Myocyte (in vitro differentiated cells): ENCODE measurements at regions not wholly inside any gene's neighbourhood (a gene's known extent, or its start where the extent isn't known, plus 50 kb on each side); places are given as distances from the start of the nearest gene placed in this dataset.
"Not testable (repeated sequence)": the region's sequence is repeated elsewhere in the genome, so short reads cannot be mapped to it uniquely, and the experiment has no call there.

Source experiments
- DNase-seq: peaks from one replicate; pipeline ENCODE4 v3.0.0-alpha.2; 2012; ENCODE audit warnings: low read depth

DNA sequence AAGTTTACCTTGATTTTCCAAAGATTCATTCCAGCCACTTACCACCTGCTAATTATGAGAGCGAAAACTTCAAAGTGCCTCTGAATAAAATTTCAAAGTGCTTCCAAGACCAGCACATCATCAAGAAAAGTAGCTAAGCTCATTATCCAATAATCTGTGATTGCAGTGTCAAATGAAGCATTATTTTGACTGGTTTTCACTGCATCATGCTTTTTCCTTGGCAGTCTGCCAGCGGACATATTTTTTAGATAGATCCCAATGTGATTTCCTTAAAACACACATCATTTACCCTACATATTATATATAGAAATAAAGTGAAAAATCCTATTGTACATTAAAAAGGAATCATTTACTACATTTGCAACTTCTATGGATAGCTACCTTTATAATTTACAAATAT is 508.6 kb upstream of the FAM174A start:
- DNase-seq, result no peak

DNA sequence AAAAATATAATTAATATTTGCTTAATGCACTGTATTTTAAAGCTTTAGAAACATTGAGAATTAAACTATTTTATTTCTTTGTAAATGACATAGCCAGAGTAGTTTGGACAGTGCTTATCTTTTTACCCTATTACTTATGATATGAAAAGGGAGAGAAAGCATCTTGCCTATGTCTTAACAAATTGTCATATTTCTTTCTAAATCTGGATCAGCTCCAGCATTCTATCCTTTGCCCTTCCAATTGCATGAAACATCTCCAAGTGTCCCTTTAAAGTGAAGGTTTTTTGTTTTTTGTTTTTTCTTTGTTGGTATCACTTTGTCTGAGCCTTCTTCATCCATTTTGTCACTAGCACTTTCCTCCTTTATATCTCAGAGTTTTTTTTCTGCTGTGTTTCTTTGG is 511.6 kb upstream of the FAM174A start:
- no peak for DNase-seq

DNA sequence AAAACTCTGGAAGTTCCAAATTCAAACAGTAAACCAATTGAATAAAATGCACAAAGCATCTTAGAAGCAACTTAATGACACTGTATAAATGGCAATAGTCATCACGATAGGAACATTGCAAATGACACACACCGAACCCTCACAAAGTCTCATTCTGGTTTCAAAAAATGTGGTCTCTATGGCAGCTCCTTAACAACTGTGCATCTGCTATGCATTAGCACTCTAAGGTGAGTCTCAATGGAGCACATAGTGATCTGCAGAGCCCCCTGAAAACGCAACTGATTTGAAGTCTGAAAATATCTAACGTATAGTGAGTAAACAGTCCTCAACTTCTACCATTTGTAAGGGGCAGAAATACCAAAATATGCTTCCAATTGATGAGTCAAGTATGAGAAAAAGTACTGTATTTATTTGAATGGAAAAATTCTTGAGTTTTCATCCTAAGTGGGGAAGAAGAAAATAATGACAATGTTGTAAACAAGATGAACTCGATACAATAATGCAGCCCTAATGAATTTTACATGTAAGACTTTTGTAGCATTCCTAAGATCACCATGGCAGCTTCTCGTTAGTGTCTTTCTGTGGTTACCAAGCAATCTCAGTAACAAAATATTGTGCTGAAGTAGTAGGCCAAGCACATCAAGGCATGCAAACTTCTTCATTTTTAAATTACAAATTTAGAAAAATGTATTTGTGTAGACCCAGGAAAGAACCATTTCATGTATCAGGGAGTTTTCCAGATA is 517.5 kb upstream of the FAM174A start:
- DNase-seq, result no peak

DNA sequence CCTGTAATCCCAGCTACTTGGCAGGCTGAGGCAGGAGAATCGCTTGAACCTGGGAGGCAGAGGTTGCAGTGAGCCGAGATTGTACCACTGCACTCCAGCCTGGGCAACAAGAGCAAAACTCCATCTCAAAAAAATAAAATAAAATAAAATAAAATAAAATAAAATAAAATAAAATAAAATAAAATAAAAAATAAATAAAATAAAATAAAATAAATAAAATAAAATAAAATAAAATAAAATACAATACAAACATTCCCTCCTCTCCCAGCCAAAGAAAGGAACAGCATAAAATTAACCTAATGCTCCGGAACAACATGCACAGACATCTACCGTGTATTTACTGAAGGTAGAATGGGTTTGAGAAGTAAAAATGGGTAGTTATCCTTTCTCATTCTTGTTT is 521.9 kb upstream of the FAM174A start:
- DNase-seq, result not testable (repeated sequence)

DNA sequence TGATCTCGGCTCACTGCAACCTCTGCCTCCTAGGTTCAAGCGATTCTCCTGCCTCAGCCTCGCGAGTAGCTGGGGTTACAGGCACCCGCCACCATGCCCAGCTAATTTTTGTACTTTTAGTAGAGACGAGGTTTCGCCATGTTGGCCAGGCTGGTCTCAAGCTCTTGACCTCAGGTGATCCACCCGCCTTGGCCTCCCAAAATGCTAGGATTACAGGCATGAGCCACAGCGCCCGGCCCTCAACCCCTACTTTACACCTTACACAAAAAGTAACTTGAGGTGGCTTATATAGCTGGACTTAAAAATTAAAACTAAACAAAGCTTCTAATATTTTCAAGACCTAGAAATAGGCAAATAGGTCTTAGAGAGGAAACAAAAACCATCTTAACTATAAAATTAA is 524.0 kb upstream of the FAM174A start:
- DNase-seq, result not testable (repeated sequence)

DNA sequence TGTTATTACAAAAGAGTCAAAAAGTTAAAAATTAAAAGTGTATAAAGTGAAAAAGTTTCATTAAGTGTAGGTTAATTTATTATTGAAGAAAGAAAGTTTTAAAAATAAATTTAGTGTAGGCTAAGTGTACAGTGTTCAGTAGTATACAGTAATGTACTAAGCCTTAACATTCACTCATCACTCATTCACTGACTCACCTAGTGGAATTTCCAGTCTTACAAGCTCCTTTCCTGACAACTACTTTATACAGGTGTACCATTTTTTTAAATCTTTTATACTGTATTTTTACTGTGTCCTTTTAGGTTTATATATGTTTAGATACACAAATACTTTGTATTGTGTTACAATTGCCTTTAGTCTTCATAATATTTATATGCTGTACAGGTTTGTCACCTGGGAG is 530.2 kb upstream of the FAM174A start:
- no peak for DNase-seq

DNA sequence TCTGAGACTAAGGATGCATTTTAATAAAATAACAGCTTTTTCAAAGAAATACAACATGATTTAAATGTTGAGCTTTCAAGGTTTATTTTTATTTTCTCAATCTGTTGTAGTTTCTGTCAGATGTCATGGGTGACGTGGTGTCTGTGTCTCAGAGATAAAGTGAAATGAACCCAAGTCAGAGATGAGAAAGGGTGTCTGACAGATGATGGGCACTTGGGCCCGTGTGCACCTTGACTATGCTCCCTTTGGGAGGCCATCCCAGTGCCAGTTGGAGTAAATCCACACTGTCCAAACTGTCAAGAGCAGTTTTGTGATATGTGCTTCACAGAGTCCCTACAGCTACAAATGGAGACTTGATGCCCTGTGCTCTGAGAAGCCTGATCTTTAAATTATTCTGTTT is 536.9 kb upstream of the FAM174A start:
- DNase-seq, result no peak

DNA sequence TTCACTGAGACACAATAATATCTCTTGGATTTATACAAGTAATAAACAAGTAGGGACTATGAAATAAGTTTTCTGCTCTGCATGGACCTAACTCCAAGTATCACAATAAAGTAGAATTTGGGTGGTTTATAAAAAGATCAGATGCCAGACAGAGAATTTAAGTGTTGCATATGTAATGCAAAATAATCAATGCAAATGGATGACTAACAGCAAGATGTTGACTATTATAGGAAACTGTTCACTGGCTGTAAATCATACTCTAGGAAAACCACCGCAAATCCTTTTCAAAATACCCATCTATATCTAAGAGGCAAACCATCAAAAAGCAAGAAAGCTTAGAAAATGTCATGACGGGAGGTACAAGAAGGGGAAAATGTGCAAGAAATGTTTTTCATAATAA is 539.8 kb upstream of the FAM174A start:
- DNase-seq, result no peak

DNA sequence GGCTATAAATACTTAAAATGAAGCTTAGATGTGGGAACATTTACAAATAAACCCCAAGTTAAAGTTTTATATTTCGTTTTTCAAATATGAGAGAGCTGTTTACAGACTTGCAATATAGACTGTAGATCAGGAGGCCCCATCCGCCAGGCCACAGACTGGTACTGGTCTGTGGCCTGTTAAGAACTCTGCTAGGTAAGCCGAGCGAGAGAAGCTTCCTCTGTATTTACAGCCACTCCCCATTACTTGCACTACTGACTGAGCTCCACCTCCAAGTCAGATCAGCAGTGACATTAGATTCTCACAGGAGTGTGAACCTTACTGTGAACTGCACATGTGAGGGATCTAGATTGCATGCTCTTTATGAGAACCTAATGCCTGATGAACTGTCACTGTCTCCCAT is 561.4 kb upstream of the FAM174A start:
- no peak for DNase-seq

DNA sequence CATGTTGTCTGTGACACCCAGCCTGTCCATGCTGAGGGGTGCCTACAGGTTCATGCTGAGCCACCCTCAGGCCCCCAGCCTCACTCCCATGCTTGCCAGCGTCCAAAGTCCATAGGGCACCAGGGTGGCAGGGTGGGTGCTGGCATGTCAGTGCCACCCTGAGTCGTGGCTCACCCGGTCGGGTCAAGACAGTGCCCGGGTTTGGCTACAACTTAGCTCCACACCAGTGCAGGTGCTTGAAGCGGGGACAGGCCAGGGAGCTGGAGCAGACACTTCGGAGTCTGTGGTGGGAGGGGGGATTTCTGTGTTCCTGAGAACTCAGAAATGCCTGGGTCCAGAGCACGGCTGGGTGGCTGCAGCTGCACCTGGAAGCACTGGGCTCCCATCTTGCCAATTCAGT is 579.2 kb upstream of the FAM174A start:
- DNase-seq, result no peak

DNA sequence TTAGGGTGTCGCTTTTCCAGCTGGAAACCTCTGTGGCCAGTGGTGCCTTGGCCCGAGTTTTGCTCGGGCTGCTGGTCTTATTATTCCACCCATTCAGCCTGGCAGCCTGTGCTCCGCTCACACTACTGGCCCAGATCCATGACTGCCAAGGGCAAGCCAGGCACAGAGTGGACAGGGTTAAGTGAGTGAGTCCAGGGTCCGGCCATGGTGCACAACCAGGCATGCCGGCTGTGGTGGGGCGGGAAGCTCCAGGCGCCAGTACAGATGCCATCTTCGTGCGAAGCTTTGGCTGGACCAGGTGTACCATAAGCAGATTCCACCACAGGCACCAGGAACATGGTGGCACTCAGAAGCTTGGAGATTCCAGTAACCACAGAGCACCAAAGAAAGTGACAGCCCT is 580.2 kb upstream of the FAM174A start:
- no peak for DNase-seq

DNA sequence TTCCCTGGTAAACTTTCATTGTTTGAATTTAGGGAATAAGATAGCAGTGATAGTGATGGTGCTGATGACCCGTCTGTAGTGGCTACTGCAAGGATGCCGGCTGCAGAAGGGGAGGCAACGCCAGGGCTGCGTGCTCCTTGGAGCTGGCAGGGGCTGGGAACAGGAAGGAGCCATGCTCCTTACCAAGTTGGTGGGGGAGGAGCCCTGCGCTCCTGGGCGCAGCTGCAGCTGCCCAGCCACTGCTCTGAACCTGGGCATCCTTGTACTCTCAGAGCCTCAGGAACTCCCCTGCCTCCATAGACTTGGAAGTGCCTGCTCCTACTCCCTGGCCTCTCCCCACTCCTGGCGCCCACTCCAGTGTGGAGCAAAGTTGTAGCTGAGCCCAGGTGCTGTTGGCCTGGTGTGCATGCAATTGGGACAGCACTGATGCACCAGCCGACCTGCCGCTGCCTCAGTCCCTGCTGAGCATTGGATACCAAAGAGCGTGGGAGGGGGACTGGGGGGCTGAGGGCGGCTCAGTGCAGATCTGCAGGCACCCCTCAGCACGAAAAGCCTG is 585.1 kb upstream of the FAM174A start:
- DNase-seq, result no peak

DNA sequence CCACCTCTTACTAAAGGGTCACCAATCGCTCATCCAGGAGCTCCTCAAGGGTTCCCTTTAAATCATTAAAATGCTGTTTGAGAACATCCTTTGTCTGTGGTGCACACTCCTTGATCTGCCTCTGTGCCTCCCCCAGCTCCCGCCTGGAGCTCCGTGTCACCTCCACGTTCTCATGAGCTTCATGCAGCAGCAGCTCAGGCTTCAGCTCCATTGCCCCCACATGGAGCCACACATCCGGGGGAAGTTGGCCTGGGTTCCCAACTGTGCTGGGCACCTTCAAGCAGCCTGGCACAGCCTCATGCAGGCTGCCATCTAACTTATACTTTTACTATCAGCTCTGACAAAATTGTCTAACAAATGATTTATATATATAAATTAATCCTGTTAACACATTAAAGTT is 585.8 kb upstream of the FAM174A start:
- DNase-seq, result no peak

DNA sequence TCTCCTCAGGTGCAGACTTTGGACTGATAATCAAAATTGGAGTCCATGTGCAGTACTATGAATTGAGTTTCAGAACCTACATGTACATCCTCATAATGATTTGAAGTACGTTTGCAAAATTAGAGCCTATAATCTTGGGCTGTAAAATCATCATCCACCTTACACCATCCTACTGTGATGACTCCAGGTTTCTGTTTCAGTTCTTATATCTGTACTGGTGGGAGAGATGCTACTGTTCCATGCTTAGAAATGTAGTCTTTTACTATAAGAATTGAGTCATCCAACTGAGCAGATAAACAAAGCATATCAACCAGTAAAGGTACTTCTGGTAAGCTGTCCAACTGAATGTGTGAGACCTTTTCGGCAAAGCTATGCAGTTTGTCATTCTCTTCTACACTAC is 586.3 kb upstream of the FAM174A start:
- DNase-seq, result no peak

DNA sequence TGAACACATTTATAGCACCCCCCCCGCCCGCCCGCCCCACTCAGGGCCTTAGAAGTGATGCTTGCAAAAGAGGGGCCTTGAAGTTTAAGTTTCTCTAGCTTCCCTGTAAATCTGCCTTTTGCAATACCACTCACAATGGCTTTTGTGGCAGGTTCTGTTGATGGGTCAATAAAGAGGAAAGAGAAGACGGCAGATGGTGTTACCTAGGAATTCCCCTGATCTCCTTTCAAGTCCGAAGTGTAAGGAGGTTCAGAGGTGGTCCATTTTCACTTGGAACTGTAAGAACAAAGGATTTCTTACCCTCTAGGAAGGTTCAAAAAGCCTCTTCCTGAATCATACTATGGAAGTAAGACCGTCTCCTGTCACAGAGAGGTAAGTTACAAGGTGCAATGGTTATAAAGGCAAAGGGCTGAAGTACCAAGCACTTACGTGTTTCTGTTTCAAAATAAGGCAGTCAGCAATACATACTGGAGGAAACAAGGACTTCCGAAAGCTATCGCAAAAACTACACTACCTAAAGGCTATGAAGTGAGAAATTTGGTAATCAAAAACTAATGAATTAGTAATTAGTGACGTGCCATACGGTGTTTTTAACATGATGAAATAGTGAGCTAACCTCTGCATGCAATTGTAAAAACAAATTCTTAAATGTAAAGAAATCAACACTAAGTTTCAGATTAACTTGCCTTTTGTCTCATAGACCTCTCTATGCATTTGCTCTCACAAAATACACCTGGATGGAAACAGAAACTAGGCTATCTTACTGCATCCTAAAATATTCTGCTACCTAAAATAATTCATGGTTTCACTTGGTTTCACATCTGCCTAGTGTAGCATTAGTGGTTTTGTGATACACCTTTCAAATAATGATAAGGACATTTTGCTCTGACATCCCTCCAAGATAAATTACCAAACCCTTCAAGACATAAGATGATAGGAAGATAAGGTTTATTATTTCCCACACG is 589.4 kb upstream of the FAM174A start:
- no peak for DNase-seq

DNA sequence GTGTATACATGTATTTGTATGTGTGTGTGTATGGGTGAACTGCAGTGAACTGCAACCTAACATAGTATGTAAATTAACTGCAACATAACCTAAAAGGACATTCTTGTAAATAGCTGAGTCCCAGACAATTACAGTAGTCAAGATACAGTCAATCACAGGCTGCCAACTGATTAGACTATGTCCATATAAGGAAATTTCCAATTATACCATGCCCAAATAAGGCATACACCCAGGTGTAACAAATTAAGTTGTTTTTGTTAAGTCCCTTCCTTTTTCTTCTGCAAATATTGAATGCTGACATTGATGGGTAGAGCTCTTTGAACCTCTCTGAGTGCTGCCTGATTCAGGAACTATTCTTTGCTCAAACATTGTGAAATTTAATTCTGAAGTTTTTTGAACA is 594.6 kb upstream of the FAM174A start:
- DNase-seq, result no peak

DNA sequence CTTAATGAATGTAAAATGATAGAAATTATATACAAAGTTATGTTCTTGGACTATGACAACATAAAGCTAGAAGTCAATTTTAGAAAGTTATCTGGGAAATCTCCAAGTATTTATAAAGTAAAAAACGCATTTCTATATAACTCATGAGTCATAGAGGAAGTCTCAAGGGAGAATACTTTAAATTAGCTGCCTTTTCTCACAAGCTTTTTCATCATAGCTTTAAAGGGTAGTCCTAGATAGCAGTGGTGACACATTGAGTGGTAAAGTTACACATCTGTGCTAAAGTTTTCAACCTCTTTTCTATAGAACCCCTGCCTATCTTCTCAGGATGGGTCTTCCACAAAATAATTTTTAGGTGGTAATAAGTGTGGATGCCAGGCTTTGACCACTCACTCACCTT is 598.3 kb upstream of the FAM174A start:
- no peak for DNase-seq

DNA sequence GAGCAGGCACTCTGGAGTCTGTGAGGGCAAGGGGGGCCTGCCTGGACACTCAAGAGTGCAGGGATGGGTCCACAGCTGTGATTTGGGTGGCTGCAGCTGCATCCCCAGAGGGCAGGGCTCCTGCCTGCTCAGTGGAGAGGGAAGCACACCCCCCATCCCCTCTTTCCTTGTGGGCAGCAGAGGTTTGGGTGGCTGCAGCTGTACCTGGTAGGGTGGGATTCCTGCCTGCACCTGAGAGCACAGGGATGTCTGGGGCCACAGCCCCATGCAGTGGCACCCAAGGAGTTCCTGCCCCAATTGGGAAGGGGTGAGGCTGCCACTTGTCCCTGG is 605.4 kb upstream of the FAM174A start:
- no peak for DNase-seq

DNA sequence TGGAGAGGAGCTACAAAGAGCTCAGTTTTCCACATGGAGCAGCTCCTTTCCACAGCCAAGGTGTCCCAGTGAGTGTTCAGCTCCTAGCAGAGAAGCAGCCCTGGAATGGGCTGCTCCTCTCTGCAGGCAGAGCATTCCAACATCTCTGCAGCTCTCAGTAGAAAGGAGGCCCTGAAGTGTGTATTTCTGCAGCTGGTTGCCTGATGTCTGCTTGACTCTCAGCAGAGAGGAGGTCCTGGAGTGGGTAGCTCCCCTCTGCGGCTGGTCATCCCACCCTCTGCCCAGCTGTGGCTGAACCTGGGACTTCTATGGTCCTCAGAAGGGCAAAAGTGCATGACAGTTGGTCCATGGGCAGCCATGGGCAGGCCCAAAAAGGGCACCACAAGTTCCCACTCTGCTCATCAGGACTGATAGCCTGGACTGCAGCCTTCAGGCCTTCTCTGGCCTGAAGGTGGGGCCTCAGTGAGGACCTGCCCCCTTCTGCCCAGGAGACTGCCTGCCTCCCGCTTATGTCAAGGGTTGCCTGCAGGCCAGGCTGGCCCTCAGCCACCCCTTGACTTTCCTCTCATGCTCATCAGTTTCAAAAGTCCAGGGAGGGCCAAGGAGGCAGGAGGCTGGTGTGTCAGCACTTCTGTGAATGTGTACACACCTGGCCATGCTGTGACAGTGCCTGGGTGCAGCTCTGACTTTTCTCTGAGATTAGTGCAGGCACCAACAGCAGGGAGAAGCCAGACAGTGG is 605.9 kb upstream of the FAM174A start:
- no peak for DNase-seq

DNA sequence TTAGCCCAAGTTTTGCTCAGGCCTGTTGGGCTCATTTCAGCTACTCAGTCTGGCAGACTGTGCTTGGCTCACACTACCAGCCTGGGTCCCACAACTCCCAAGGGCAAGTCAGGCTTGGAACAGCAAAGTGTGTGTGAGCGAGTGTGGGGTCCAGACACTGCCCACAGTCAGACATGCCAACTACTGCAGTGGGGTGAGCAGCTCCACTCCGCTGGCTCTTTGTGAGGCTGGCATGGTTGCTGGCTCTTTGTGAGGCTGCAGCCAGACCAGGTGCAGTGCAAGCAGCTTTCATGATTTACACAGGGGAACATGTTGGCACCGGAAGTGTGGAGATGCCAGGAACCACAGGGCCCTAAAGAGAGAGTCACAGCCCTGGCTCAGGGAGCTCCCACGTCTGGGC is 606.7 kb upstream of the FAM174A start:
- DNase-seq, result no peak

DNA sequence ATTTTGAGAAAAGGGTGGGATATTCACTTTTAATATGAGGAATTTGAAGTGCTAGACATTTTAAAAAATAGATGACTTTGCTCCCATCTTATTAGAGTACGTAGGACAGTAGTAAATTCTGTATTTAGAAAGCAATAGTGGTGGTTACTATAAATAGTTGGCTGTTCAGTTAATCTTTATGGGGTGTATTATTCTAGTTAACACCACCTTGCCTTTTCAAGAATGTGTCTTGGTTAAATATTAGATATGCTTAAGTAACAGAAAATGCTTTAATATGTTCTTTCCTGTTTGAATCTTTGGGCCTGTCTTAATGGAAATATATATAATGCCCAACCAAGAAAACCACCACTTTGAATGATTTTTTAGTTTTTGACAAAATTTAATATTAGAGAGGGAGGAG is 608.7 kb upstream of the FAM174A start:
- DNase-seq, result no peak

DNA sequence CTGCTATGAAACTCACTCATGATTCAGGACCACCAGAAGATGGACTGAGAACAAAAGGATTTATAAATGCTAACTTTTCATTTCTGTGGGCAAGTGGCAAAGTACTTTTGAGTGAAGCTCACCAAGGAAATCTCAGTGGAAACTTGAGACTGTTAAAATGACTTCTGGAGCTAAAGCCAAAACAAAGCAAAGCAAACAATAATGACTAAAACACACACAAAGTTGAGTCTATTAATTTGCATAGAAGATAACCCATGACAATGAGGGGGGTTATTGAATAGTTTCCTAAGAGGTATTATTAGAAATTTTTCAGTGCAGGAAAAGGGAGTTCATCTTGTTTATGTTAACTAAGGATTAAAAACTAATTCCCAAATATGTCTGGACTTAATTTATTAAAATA is 612.8 kb upstream of the FAM174A start:
- DNase-seq, result no peak
